ENCODE measurements at regions not wholly inside any gene's neighbourhood (a gene's known extent, or its start where the extent isn't known, plus 50 kb on each side); places are given as distances from the start of the nearest gene placed in this dataset.

DNA sequence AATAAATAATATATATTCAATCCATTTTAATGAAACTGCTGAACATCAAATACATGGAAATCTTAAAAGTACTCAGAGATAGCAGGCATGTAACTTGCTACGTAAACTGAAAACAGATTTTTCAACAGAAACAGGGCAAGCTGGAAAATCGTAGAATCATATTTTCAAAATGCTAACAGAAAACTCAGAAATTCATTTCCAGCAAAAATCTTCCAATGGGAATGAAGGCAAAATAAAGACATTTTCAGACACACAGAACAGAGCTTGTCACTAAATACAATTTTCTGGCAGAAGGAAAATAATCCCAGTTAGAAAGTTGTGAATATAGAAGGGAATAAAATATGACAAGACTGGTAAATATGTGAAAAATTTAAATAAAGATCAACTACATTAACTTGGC is 419.9 kb upstream of the ZFP42 start:
- Histone ChIP-seq H3K4me1 (no peaks in the 10 kb centered on the region), H3K9me3 (no peaks in the 10 kb centered on the region), H3K4me3 (no peak overlapping the region), H3K27ac (no peak overlapping the region), H3K27me3 (no peaks in the 10 kb centered on the region), H3K36me3 (no peaks in the 10 kb centered on the region)
- DNase-seq (no peak), ATAC-seq (no peak)
- 59% methylated on average over 2 of the region's 2 CpGs for WGBS (ENCODE audit: insufficient coverage, low coverage, low lambda C conversion rate, missing lambda C conversion rate)
- intact Hi-C loops (cut with DNase I) = no loop called here
- TF ChIP-seq, protein P1, sequence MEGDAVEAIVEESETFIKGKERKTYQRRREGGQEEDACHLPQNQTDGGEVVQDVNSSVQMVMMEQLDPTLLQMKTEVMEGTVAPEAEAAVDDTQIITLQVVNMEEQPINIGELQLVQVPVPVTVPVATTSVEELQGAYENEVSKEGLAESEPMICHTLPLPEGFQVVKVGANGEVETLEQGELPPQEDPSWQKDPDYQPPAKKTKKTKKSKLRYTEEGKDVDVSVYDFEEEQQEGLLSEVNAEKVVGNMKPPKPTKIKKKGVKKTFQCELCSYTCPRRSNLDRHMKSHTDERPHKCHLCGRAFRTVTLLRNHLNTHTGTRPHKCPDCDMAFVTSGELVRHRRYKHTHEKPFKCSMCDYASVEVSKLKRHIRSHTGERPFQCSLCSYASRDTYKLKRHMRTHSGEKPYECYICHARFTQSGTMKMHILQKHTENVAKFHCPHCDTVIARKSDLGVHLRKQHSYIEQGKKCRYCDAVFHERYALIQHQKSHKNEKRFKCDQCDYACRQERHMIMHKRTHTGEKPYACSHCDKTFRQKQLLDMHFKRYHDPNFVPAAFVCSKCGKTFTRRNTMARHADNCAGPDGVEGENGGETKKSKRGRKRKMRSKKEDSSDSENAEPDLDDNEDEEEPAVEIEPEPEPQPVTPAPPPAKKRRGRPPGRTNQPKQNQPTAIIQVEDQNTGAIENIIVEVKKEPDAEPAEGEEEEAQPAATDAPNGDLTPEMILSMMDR (IDR thresholded peaks at IDR 0.05) = no peak
- TF ChIP-seq POLR2A (IDR thresholded peaks at IDR 0.05) = no peak

GRCh38 chr4:187576751-187577150 is 418.8 kb upstream of the ZFP42 start:
- Histone ChIP-seq H3K27me3 (no peaks in the 10 kb centered on the region), H3K27ac (no peak overlapping the region), H3K36me3 (no peaks in the 10 kb centered on the region), H3K9me3 (no peaks in the 10 kb centered on the region), H3K4me3 (no peak overlapping the region), H3K4me1 (no peaks in the 10 kb centered on the region)
- ATAC-seq = no peak
- no peak for DNase-seq
- no peak for TF ChIP-seq POLR2A (IDR thresholded peaks at IDR 0.05)
- TF ChIP-seq, protein P1 (IDR thresholded peaks at IDR 0.05) = no peak
- intact Hi-C loops (cut with DNase I) = no loop called here

GRCh38 chr4:187577941-187578480 is 417.6 kb upstream of the ZFP42 start:
- Histone ChIP-seq H3K27ac (no peak overlapping the region), H3K4me1 (no peaks in the 10 kb centered on the region), H3K4me3 (no peak overlapping the region), H3K9me3 (no peaks in the 10 kb centered on the region), H3K27me3 (no peaks in the 10 kb centered on the region), H3K36me3 (no peaks in the 10 kb centered on the region)
- DNase-seq = no peak
- 66% methylated on average over 6 of the region's 6 CpGs for WGBS (ENCODE audit: insufficient coverage, low coverage, low lambda C conversion rate, missing lambda C conversion rate)
- intact Hi-C loops (cut with DNase I) = no loop called here
- TF ChIP-seq, protein P1 (IDR thresholded peaks at IDR 0.05) = no peak
- no peak for ATAC-seq

DNA sequence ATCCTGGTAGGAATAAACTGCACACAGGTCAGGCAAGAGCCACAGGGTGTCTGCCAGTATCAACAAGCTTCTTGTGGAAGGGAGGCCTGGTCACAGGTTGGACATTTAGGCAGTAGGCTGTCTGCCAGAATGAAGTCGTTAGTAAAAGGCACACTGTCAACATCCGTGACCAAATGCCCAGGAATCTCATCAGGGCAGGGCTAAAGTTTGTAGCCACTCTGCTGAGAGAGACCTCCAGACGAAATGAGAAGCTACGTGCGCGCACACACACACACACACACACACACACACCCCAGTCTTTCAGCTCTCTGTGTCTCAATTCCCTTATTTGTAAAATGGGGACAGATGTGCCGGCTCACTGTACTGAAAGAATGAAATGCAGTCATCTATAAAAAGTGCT is 408.7 kb upstream of the ZFP42 start:
- WGBS (ENCODE audit: insufficient coverage, low coverage, low lambda C conversion rate, missing lambda C conversion rate) = 57% methylated on average over 6 of the region's 7 CpGs
- DNase-seq (no peak), ATAC-seq (no peak)
- H3K4me3 ChIP-seq = no peak overlapping the region
- intact Hi-C loops (cut with DNase I) = no loop called here
- H3K36me3 ChIP-seq = no peaks in the 10 kb centered on the region
- no peaks in the 10 kb centered on the region for H3K9me3 ChIP-seq
- no peak for TF ChIP-seq POLR2A (IDR thresholded peaks at IDR 0.05)
- TF ChIP-seq, protein P1 (IDR thresholded peaks at IDR 0.05) = no peak
- no peaks in the 10 kb centered on the region for H3K4me1 ChIP-seq
- no peaks in the 10 kb centered on the region for H3K27me3 ChIP-seq
- H3K27ac ChIP-seq = no peak overlapping the region

- TF ChIP-seq, protein P1 (IDR thresholded peaks at IDR 0.05) = no peak
- no peak for TF ChIP-seq POLR2A (IDR thresholded peaks at IDR 0.05)
- H3K36me3 ChIP-seq = no peaks in the 10 kb centered on the region
- intact Hi-C loops (cut with DNase I) = no loop called here
- H3K4me3 ChIP-seq = no peak overlapping the region
- H3K9me3 ChIP-seq = no peaks in the 10 kb centered on the region
- no peak overlapping the region for H3K27ac ChIP-seq
- WGBS (ENCODE audit: insufficient coverage, low coverage, low lambda C conversion rate, missing lambda C conversion rate) = 56% methylated on average over 5 of the region's 5 CpGs
- no peak for ATAC-seq
- DNase-seq = no peak
- H3K27me3 ChIP-seq = no peaks in the 10 kb centered on the region
- no peaks in the 10 kb centered on the region for H3K4me1 ChIP-seq
These were observed 397.4 kb upstream of the ZFP42 start for GRCh38 chr4:187598196-187598595.
